HCT116 (cell line): ENCODE measurements at regions not wholly inside any gene's neighbourhood (a gene's known extent, or its start where the extent isn't known, plus 50 kb on each side); places are given as distances from the start of the nearest gene placed in this dataset.

Source experiments
- ATAC-seq: fragments of 200-7000 bp; cut with Tn5 transposase; 2 replicates; pipeline ENCODE4 v1.9.1; 2020; ENCODE audit warnings: mild to moderate bottlenecking, moderate library complexity
- BruUV-seq: library from RNA; stranded (reverse); fragments of 400-500 nt; replicated peaks from 2 replicates; lab custom pipeline; 2021; lab: Mats Ljungman, UMichigan
- CTCF ChIA-PET: fragments of 300-600 bp; sonication (Branson Sonifier 250); formaldehyde crosslinking; loops from one replicate; lab custom pipeline; 2021; ENCODE audit warnings: antibody characterized with exemption; lab: Charles Lee
- POLR2A ChIA-PET: fragments of 300-600, 350-600 bp; sonication (Branson Sonifier 250); formaldehyde crosslinking; loops from one replicate; lab custom pipeline; 2021; ENCODE audit warnings: antibody characterized with exemption; lab: Charles Lee
- RAD21 ChIA-PET, 2 experiments: fragments of 300-600 bp; sonication (Branson Sonifier 250); formaldehyde crosslinking; loops; one replicate each; lab custom pipeline; 2023; ENCODE audit warnings: low total read pairs in 2 of 2; ENCODE audit not compliant: uncharacterized antibody in 2 of 2, unreplicated experiment in 2 of 2, low non-redundant PET in 1 of 2; lab: Charles Lee
- DNase-seq: peaks from one replicate; pipeline ENCODE4 v3.0.0-alpha.2; 2010; ENCODE audit warnings: low read depth, low spot score
- H2AFZ ChIP-seq: fragments of 200-600 bp; shearing (Covaris generic), sonication (generic); 2 replicates; pipeline ENCODE4 v1.6.1; 2017; ENCODE audit warnings: low read depth, mixed run types, mixed read lengths, antibody characterized with exemption, low read length; ENCODE audit not compliant: poor library complexity, severe bottlenecking
- H3K27ac ChIP-seq: 2 replicates; pipeline ENCODE4 v1.5.1; 2012; ENCODE audit warnings: low read depth, low read length
- H3K27me3 ChIP-seq: fragments of 200-600 bp; sonication (generic); 2 replicates; pipeline ENCODE4 v1.6.1; 2016; ENCODE audit warnings: mixed run types, low read length, mixed read lengths; ENCODE audit not compliant: insufficient read depth
- H3K36me3 ChIP-seq, 2 experiments: fragments of 200-500 bp in 1 of 2; fragments of 200-600 bp in 1 of 2; sonication (Bioruptor generic) in 1 of 2; sonication (generic) in 1 of 2; 2 replicates each; pipeline versions ENCODE4 v1.5.1 to v1.6.1; 2014 to 2016; ENCODE audit warnings: low read length in 2 of 2, inconsistent platforms in 1 of 2, mixed read lengths in 1 of 2, mixed run types in 1 of 2; ENCODE audit not compliant: insufficient read depth in 2 of 2, control insufficient read depth in 1 of 2
- H3K4me1 ChIP-seq, 2 experiments: fragments of 200-600 bp in 1 of 2; sonication (generic) in 1 of 2; 2 replicates each; pipeline versions ENCODE4 v1.5.1 to v1.6.1; 2012 to 2017; ENCODE audit warnings: low read length in 2 of 2, inconsistent platforms in 1 of 2, mild to moderate bottlenecking in 1 of 2, mixed read lengths in 1 of 2, mixed run types in 1 of 2, moderate library complexity in 1 of 2; ENCODE audit not compliant: insufficient read depth in 2 of 2, control insufficient read depth in 1 of 2
- H3K4me2 ChIP-seq: fragments of 200-600 bp; sonication (generic); 2 replicates; pipeline ENCODE4 v1.6.1; 2017; ENCODE audit warnings: mixed run types, low read length, mixed read lengths
- H3K4me3 ChIP-seq, 2 experiments: fragments of 200-600 bp in 1 of 2; sonication (generic) in 1 of 2; replicated peaks in 1 of 2; 2 replicates each; pipeline ENCODE4 v1.5.1; 2011 to 2016; ENCODE audit warnings: low read length in 2 of 2, control low read depth in 1 of 2, low read depth in 1 of 2, mild to moderate bottlenecking in 1 of 2, mixed read lengths in 1 of 2, mixed run types in 1 of 2
- H3K79me2 ChIP-seq: fragments of 200-600 bp; sonication (generic); 2 replicates; pipeline ENCODE4 v1.6.1; 2017; ENCODE audit warnings: mild to moderate bottlenecking, mixed run types, low read length, moderate library complexity, mixed read lengths; ENCODE audit not compliant: insufficient read depth
- H3K9ac ChIP-seq: fragments of 200-600 bp; sonication (generic); 2 replicates; pipeline ENCODE4 v1.6.1; 2016; ENCODE audit warnings: low read length, mixed read lengths
- H3K9me2 ChIP-seq: fragments of 200-600 bp; sonication (generic), shearing (Covaris generic); 2 replicates; pipeline ENCODE4 v1.6.1; 2017; ENCODE audit warnings: mixed run types, mild to moderate bottlenecking, moderate library complexity; ENCODE audit not compliant: insufficient read depth
- H3K9me3 ChIP-seq, 2 experiments: fragments of 200-500 bp in 1 of 2; fragments of 200-600 bp in 1 of 2; sonication (Bioruptor generic) in 1 of 2; sonication (generic) in 1 of 2; 2 replicates each; pipeline ENCODE4 v1.6.1; 2014 to 2017; ENCODE audit warnings: low read length in 2 of 2, mixed read lengths in 2 of 2, inconsistent platforms in 1 of 2, low read depth in 1 of 2, mild to moderate bottlenecking in 1 of 2, mixed run types in 1 of 2, moderate library complexity in 1 of 2; ENCODE audit not compliant: control insufficient read depth in 1 of 2, insufficient read depth in 1 of 2
- H4K20me1 ChIP-seq: fragments of 200-600 bp; sonication (generic), shearing (Covaris generic); 2 replicates; pipeline ENCODE4 v1.6.1; 2017; ENCODE audit warnings: mixed run types, mild to moderate bottlenecking, moderate library complexity; ENCODE audit not compliant: insufficient read depth
- CBX3 ChIP-seq: IDR thresholded peaks from 2 replicates; pipeline ENCODE4 v1.6.1; 2012; ENCODE audit warnings: low read depth
- CEBPB ChIP-seq: IDR thresholded peaks from 2 replicates; pipeline ENCODE4 v1.6.1; 2012; ENCODE audit warnings: low read depth
- EGR1 ChIP-seq: IDR thresholded peaks from 2 replicates; pipeline ENCODE4 v1.6.1; 2012; ENCODE audit warnings: low read depth
- ELF1 ChIP-seq: IDR thresholded peaks from 2 replicates; pipeline ENCODE4 v1.6.1; 2012; ENCODE audit warnings: low read depth, borderline replicate concordance
- EZH2 ChIP-seq: fragments of 200-600 bp; sonication (generic); IDR thresholded peaks from 2 replicates; pipeline ENCODE4 v1.6.1; 2017; ENCODE audit warnings: antibody characterized with exemption, mixed run types
- FOSL1 ChIP-seq: IDR thresholded peaks from 2 replicates; pipeline ENCODE4 v1.6.1; 2012; ENCODE audit warnings: low read depth
- JUND ChIP-seq: IDR thresholded peaks from 2 replicates; pipeline ENCODE4 v1.6.1; 2012
- POLR2AphosphoS5 ChIP-seq: IDR thresholded peaks from 2 replicates; pipeline ENCODE4 v1.6.1; 2011; ENCODE audit warnings: mild to moderate bottlenecking, low read depth, low read length, moderate library complexity
- RAD21 ChIP-seq: IDR thresholded peaks from 2 replicates; pipeline ENCODE4 v1.6.1; 2012; ENCODE audit warnings: low read depth, mild to moderate bottlenecking
- SIN3A ChIP-seq: IDR thresholded peaks from 2 replicates; pipeline ENCODE4 v1.6.1; 2012; ENCODE audit warnings: low read depth
- SP1 ChIP-seq: IDR thresholded peaks from 2 replicates; pipeline ENCODE4 v1.6.1; 2012; ENCODE audit warnings: low read depth
- SRF ChIP-seq: IDR thresholded peaks from 2 replicates; pipeline ENCODE4 v1.6.1; 2012; ENCODE audit warnings: low read depth
- YY1 ChIP-seq: IDR thresholded peaks from 2 replicates; pipeline ENCODE4 v1.6.1; 2011; ENCODE audit warnings: low read length, low read depth, moderate library complexity, mild to moderate bottlenecking; ENCODE audit not compliant: insufficient replicate concordance; ENCODE audit errors: extremely low read depth
- ZFX ChIP-seq: fragments of 450-650 bp; IDR thresholded peaks from 2 replicates; pipeline ENCODE4 v1.6.1; 2017
- ZNF274 ChIP-seq: fragments of 200-500 bp; sonication (Bioruptor generic); IDR thresholded peaks from 2 replicates; pipeline ENCODE4 v1.6.1; 2014; ENCODE audit warnings: mild to moderate bottlenecking, low read depth, low read length, inconsistent platforms
- intact Hi-C: fragments of 100-400 bp; cut with micrococcal nuclease; formaldehyde crosslinking; loops from 2 replicates; pipeline ENCODE4 v1.10.0; 2022
- TF ChIP-seq, protein P1 (sequence below): IDR thresholded peaks from 2 replicates; pipeline ENCODE4 v1.6.1; 2011; ENCODE audit warnings: mild to moderate bottlenecking, low read length, moderate library complexity; ENCODE audit not compliant: insufficient replicate concordance; ENCODE audit errors: extremely low read depth
- TF ChIP-seq, protein P2 (sequence below), 3 experiments: fragments of 200-600 bp in 1 of 3; sonication (generic) in 1 of 3; IDR thresholded peaks in 2 of 3; conservative IDR thresholded peaks in 1 of 3; 2 replicates each; pipeline ENCODE4 v1.5.1; 2012 to 2017; ENCODE audit warnings: low read depth in 2 of 3, low read length in 2 of 3, antibody characterized with exemption in 1 of 3, borderline replicate concordance in 1 of 3, control low read depth in 1 of 3, mild to moderate bottlenecking in 1 of 3, mixed read lengths in 1 of 3, mixed run types in 1 of 3, moderate library complexity in 1 of 3; ENCODE audit not compliant: insufficient read depth in 1 of 3
- TF ChIP-seq, protein P3 (sequence below): IDR thresholded peaks from 2 replicates; pipeline ENCODE4 v1.6.1; 2012; ENCODE audit warnings: low read depth
- TF ChIP-seq, protein P4 (sequence below): IDR thresholded peaks from 2 replicates; pipeline ENCODE4 v1.6.1; 2012

DNA sequence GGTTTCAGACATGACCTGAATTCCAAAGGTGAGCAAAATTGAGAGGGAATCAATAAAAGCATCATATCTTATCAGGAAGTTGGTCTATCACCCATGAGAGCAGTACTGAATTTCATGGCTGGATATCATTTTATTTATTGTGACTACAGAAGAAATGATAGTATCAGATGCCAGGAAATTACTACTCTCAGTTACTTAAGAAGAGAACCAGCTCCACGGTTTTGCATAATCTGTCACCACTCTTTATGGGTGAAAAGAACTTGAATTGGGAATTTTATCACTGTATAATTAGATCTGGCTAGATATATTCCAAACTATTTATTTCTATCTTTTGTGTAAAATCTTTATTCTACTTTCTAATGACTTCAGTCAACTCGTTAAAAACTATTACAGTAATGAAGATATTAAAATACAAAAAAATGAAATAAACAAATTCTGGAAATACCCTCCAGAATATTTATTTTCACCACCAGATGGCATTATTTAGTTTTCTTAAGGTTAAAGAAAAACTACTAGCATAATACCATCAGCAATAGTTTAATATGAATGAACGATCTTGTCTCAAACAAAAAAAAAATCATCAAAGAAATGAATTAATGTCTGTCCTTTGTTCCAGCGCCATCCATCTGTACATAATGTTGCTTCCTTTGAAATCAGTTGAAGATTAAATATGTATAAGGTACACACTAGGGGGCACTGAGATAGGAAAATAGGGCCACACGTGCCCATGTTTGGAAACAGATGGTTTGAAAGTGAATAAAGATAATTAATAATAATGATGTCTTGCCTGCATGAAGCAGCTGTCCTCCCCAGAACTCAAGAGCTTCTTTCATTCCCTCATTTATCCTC is 84.7 kb upstream of the SLCO6A1 start:
- no peak for TF ChIP-seq ZNF274
- TF ChIP-seq, protein P1, sequence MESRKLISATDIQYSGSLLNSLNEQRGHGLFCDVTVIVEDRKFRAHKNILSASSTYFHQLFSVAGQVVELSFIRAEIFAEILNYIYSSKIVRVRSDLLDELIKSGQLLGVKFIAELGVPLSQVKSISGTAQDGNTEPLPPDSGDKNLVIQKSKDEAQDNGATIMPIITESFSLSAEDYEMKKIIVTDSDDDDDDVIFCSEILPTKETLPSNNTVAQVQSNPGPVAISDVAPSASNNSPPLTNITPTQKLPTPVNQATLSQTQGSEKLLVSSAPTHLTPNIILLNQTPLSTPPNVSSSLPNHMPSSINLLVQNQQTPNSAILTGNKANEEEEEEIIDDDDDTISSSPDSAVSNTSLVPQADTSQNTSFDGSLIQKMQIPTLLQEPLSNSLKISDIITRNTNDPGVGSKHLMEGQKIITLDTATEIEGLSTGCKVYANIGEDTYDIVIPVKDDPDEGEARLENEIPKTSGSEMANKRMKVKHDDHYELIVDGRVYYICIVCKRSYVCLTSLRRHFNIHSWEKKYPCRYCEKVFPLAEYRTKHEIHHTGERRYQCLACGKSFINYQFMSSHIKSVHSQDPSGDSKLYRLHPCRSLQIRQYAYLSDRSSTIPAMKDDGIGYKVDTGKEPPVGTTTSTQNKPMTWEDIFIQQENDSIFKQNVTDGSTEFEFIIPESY, result no peak
- TF ChIP-seq CBX3, result no peak
- TF ChIP-seq, protein P2, sequence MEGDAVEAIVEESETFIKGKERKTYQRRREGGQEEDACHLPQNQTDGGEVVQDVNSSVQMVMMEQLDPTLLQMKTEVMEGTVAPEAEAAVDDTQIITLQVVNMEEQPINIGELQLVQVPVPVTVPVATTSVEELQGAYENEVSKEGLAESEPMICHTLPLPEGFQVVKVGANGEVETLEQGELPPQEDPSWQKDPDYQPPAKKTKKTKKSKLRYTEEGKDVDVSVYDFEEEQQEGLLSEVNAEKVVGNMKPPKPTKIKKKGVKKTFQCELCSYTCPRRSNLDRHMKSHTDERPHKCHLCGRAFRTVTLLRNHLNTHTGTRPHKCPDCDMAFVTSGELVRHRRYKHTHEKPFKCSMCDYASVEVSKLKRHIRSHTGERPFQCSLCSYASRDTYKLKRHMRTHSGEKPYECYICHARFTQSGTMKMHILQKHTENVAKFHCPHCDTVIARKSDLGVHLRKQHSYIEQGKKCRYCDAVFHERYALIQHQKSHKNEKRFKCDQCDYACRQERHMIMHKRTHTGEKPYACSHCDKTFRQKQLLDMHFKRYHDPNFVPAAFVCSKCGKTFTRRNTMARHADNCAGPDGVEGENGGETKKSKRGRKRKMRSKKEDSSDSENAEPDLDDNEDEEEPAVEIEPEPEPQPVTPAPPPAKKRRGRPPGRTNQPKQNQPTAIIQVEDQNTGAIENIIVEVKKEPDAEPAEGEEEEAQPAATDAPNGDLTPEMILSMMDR (IDR thresholded peaks at IDR 0.05 in 2 of 3, conservative IDR thresholded peaks at IDR 0.05 in 1 of 3; ENCODE audit: borderline replicate concordance in 1 of 3, insufficient read depth in 1 of 3, low read depth in 2 of 3, low read length in 2 of 3), result peak; percentile 30 to 98 (median 73); a peak in 5 of 6 replicates
- no peak for TF ChIP-seq SP1
- no peak for TF ChIP-seq ZFX
- no peak for TF ChIP-seq JUND
- TF ChIP-seq, protein P3, sequence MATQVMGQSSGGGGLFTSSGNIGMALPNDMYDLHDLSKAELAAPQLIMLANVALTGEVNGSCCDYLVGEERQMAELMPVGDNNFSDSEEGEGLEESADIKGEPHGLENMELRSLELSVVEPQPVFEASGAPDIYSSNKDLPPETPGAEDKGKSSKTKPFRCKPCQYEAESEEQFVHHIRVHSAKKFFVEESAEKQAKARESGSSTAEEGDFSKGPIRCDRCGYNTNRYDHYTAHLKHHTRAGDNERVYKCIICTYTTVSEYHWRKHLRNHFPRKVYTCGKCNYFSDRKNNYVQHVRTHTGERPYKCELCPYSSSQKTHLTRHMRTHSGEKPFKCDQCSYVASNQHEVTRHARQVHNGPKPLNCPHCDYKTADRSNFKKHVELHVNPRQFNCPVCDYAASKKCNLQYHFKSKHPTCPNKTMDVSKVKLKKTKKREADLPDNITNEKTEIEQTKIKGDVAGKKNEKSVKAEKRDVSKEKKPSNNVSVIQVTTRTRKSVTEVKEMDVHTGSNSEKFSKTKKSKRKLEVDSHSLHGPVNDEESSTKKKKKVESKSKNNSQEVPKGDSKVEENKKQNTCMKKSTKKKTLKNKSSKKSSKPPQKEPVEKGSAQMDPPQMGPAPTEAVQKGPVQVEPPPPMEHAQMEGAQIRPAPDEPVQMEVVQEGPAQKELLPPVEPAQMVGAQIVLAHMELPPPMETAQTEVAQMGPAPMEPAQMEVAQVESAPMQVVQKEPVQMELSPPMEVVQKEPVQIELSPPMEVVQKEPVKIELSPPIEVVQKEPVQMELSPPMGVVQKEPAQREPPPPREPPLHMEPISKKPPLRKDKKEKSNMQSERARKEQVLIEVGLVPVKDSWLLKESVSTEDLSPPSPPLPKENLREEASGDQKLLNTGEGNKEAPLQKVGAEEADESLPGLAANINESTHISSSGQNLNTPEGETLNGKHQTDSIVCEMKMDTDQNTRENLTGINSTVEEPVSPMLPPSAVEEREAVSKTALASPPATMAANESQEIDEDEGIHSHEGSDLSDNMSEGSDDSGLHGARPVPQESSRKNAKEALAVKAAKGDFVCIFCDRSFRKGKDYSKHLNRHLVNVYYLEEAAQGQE, result no peak
- TF ChIP-seq SRF, result peak; percentile 67; the same call in 1 of the 2 replicates
- no peak for TF ChIP-seq YY1
- no peak for TF ChIP-seq EZH2
- TF ChIP-seq POLR2AphosphoS5, result no peak
- peak; percentile 74 for TF ChIP-seq RAD21
- no peak for TF ChIP-seq FOSL1
- TF ChIP-seq, protein P4, sequence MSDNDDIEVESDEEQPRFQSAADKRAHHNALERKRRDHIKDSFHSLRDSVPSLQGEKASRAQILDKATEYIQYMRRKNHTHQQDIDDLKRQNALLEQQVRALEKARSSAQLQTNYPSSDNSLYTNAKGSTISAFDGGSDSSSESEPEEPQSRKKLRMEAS, result 0 out of 2 replicates have a peak, but pooled peaks have one; percentile 4
- no peak for TF ChIP-seq ELF1
- no peak for TF ChIP-seq EGR1
- no peak for TF ChIP-seq SIN3A
- no peak for TF ChIP-seq CEBPB
- Histone ChIP-seq H3K9me3 (no peaks in the 10 kb centered on the region), H3K4me1 (no peaks in the 10 kb centered on the region), H2AFZ (peak overlapping the region; percentile 60), H3K27me3 (no peaks in the 10 kb centered on the region), H3K36me3 (no peaks in the 10 kb centered on the region), H4K20me1 (no peaks in the 10 kb centered on the region), H3K27ac (no peak overlapping the region), H3K79me2 (no peaks in the 10 kb centered on the region), H3K9me2 (peaks cover under 1% of the 10 kb centered on the region; the same call in 1 of the 2 replicates), H3K9ac (no peak overlapping the region), H3K4me3 (no peak overlapping the region), H3K4me2 (peak overlapping the region; percentile 45)
- CTCF ChIA-PET, result interaction anchor here (0.6 to 1.9 kb wide), 9 partner anchors 21 to 641 kb away, joined by 3 to 8 read pairs (median 4); no protein-coding TSS in a partner anchor
- POLR2A ChIA-PET, result no interaction called here
- ATAC-seq (peak; percentile 63), DNase-seq (peak; percentile 16)
- RAD21 ChIA-PET, result no interaction called here
- intact Hi-C loops, result loop anchor here (1.0 to 10.0 kb wide), 5 partner anchors 87 to 555 kb away; no protein-coding TSS in a partner anchor
- no TSS peak for BruUV-seq
